ENCODE measurements at regions not wholly inside any gene's neighbourhood (a gene's known extent, or its start where the extent isn't known, plus 50 kb on each side); places are given as distances from the start of the nearest gene placed in this dataset.

GRCh38 chr14:99039331-99040041 is 232.5 kb downstream of the BCL11B start:
- no peak for DNase-seq

- DNase-seq: no peak
Observed at GRCh38 chr14:99040052-99040451, 231.9 kb downstream of the BCL11B start.

- DNase-seq: no peak
Observed at GRCh38 chr14:99040711-99041110, 231.3 kb downstream of the BCL11B start.

- no peak for DNase-seq
Observed at GRCh38 chr14:99041141-99041819, 230.7 kb downstream of the BCL11B start.

GRCh38 chr14:99041820-99042174 is 230.2 kb downstream of the BCL11B start:
- no peak for DNase-seq

GRCh38 chr14:99042381-99043266 is 229.4 kb downstream of the BCL11B start:
- DNase-seq: no peak

- DNase-seq: no peak
Observed at GRCh38 chr14:99043267-99043615, 228.8 kb downstream of the BCL11B start.

- DNase-seq: no peak
Observed at GRCh38 chr14:99043756-99044155, 228.2 kb downstream of the BCL11B start.

- no peak for DNase-seq
Observed at GRCh38 chr14:99047441-99048031, 224.5 kb downstream of the BCL11B start.

- DNase-seq: no peak
Observed at GRCh38 chr14:99050309-99050708, 221.7 kb downstream of the BCL11B start.

GRCh38 chr14:99052467-99052866 is 219.5 kb downstream of the BCL11B start:
- no peak for DNase-seq

- no peak for DNase-seq
Observed at GRCh38 chr14:99055019-99055418, 217.0 kb downstream of the BCL11B start.

GRCh38 chr14:99055816-99056215 is 216.2 kb downstream of the BCL11B start:
- DNase-seq: no peak

- no peak for DNase-seq
Observed at GRCh38 chr14:99057576-99058083, 214.4 kb downstream of the BCL11B start.

- DNase-seq: no peak
Observed at GRCh38 chr14:99058542-99058941, 213.5 kb downstream of the BCL11B start.

- no peak for DNase-seq
Observed at GRCh38 chr14:99062216-99062615, 209.8 kb downstream of the BCL11B start.

GRCh38 chr14:99062772-99063418 is 209.1 kb downstream of the BCL11B start:
- DNase-seq: no peak

GRCh38 chr14:99063620-99064225 is 208.3 kb downstream of the BCL11B start:
- DNase-seq: no peak

GRCh38 chr14:99064262-99064954 is 207.6 kb downstream of the BCL11B start:
- DNase-seq: no peak

- no peak for DNase-seq
Observed at GRCh38 chr14:99065551-99065950, 206.4 kb downstream of the BCL11B start.

GRCh38 chr14:99066378-99066777 is 205.6 kb downstream of the BCL11B start:
- no peak for DNase-seq
